Astrocyte of the cerebellum (primary cell): ENCODE measurements at regions not wholly inside any gene's neighbourhood (a gene's known extent, or its start where the extent isn't known, plus 50 kb on each side); places are given as distances from the start of the nearest gene placed in this dataset.

Experiments
- DNase-seq: peaks from one replicate; pipeline ENCODE4 v3.0.0-alpha.2; 2011; ENCODE audit warnings: low read depth
- H3K4me3 ChIP-seq: 2 replicates; pipeline ENCODE4 v1.5.1; 2011; ENCODE audit warnings: mild to moderate bottlenecking, low read depth, low read length, moderate library complexity
- in situ Hi-C: cut with HindIII; loops from 2 replicates; pipeline ENCODE4 v1.10.0; 2017; ENCODE audit warnings: low sequenced_read_pairs
- TF ChIP-seq, protein P1 (sequence below): IDR thresholded peaks from 2 replicates; pipeline ENCODE4 v1.5.1; 2012; ENCODE audit warnings: low read length, low read depth, moderate library complexity, mild to moderate bottlenecking; ENCODE audit errors: missing control alignments

DNA sequence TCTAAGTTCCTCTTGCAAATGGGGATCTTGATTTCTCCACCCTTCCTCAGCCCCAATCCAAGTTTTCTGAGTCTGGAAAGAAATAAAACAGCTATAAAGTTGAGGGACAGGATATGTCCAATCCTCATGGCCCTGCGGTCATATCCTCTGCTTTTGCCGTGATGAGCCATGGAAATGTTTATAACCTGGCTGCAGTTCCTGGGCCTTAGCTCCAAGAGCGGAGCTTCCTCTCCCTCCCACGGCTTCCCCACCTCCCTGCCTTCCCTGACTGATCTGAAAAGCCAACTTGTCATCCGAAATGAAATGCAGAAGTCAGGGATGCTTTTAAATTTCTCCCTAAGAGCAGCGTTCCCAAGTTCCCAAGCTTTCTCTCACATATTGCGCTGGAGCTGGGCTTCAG, 221.5 kb upstream of the SFRP2 start:
- no peak for DNase-seq
- in situ Hi-C loops, result no loop called here
- TF ChIP-seq, protein P1, sequence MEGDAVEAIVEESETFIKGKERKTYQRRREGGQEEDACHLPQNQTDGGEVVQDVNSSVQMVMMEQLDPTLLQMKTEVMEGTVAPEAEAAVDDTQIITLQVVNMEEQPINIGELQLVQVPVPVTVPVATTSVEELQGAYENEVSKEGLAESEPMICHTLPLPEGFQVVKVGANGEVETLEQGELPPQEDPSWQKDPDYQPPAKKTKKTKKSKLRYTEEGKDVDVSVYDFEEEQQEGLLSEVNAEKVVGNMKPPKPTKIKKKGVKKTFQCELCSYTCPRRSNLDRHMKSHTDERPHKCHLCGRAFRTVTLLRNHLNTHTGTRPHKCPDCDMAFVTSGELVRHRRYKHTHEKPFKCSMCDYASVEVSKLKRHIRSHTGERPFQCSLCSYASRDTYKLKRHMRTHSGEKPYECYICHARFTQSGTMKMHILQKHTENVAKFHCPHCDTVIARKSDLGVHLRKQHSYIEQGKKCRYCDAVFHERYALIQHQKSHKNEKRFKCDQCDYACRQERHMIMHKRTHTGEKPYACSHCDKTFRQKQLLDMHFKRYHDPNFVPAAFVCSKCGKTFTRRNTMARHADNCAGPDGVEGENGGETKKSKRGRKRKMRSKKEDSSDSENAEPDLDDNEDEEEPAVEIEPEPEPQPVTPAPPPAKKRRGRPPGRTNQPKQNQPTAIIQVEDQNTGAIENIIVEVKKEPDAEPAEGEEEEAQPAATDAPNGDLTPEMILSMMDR, result no peak
- H3K4me3 ChIP-seq, result no peak overlapping the region

DNA sequence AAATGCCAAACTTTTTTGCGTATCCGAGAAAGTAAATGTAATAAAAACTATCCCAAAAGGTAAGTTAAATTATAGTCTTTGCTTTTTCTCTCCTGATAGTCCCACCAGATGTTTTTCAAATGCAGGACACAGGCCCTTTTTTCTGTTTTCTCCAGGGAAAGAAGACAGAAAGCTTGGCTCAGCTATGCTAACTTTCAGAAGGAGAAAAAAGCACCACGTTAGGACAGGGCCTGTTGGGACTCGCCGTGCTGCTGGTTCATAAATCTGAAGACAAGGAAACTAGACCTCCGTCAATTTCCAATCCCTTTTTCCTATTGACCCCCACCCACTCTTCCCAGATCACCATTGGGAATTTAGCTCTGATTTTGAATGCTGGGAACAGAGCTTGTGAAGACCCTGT, 220.9 kb upstream of the SFRP2 start:
- TF ChIP-seq, protein P1, result no peak
- in situ Hi-C loops, result no loop called here
- no peak overlapping the region for H3K4me3 ChIP-seq
- DNase-seq, result no peak

DNA sequence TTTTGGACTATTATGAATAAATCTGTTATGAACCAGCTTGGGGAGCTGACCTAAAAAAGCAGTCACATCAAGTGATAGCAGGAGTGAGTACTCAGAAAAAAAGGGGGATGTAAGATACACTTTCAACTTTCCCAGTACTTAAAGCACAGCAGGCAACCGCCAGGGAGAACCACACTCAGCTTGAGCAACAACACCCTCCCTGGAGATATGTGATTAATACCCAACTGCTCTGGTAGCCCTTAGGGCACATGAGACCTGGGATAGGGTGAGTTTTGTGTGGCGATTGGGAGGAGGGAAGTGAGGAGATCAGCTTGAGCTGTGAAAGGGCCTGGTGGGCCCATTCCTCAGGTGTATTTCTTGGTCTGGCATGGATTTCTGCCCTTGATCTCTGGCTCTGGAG, 220.3 kb upstream of the SFRP2 start:
- no peak for DNase-seq
- TF ChIP-seq, protein P1, result no peak
- H3K4me3 ChIP-seq, result no peak overlapping the region
- in situ Hi-C loops, result no loop called here

DNA sequence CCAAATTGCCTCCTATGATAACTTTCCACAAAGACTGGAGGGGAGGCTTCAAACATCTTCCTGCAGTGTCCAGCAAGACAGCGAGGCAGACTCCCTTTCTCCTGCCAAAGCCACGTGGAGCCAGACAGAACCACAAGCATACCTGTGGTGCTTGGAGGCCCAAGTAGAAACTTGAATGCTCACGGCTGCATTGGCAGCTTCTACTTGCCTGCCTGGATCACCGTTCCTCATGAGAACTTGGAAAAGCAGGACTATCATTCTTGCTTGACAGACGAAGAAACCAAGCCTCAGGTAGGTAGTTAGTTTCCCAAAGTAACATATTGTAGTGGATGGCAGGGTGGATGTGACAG, 216.3 kb upstream of the SFRP2 start:
- no peak overlapping the region for H3K4me3 ChIP-seq
- TF ChIP-seq, protein P1, result no peak
- in situ Hi-C loops, result no loop called here
- no peak for DNase-seq

DNA sequence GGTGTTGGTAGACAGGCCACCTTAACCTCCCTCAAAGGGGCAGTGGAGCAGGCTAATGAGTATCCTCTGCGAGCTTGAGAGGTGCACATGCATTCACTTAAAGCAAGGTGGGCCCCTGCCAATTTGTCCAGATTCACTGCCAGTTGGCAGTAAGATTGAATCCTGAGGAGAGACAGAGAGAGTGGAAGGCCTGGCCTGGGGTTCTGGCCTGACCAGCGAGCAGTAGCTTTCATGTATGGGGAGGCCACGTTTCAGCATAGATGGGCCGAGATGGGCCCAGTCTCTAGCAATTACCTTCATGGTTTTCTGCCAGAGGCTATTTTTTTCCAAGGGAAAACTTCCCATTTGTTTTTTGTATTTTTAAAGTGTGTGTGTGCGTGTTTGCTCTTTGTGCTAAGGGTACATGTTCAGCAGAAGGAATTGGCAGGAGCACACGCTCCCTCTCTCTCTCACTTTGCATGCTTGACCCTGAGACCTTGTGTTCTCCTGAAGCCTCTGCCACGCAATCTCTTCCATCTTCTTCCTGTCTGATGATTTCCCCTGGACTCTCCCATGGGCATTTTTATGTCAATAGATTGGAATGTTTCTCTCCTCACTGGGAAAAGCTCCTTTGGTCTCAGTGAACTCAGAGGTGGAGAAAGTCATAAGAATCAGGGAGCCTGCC, 215.8 kb upstream of the SFRP2 start:
- TF ChIP-seq, protein P1, result no peak
- H3K4me3 ChIP-seq, result no peak overlapping the region
- in situ Hi-C loops, result no loop called here
- DNase-seq, result peak; percentile 78

DNA sequence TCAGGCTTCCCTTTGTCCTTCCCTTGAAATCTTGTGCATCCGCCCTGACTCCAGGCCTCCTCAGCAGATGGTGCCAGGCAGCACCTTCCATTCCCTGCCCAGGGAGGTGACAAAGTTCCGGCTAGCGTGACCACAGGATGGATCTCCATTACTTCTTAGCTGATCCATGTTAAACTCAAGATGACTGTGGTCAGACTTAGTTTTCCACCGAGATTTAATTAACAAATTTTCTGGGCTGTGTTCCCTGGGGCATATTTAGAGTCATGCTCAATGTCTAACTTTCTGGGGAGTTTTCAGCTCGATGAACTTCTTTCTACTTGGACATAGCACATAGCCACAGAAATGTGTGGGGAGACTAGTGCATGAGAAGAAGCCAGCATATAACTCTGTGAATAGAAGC, 215.1 kb upstream of the SFRP2 start:
- peak; percentile 50 for DNase-seq
- TF ChIP-seq, protein P1, result no peak
- in situ Hi-C loops, result no loop called here
- no peak overlapping the region for H3K4me3 ChIP-seq
